ENCODE measurements at regions not wholly inside any gene's neighbourhood (a gene's known extent, or its start where the extent isn't known, plus 50 kb on each side); places are given as distances from the start of the nearest gene placed in this dataset.
"Not testable (repeated sequence)": the region's sequence is repeated elsewhere in the genome, so short reads cannot be mapped to it uniquely, and the experiment has no call there.

DNA sequence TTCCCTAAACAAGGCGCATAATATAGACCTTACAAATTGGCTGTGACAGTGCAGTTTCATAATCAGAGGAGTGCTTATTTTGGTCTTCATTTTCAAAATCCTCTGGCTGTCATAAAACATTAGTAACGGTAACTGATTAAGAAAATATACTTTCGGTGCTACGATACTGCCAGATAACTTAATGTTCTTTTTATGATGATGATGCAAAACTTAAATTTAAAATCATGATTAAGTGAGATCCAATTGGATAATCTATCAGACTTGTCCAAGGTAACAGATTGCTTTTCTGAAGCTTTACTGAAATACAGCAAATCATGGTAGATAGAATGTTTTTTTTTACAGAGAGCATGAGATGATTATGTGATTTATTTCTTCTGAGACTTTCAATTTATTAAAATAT is 364.2 kb upstream of the CNTN3 start:
- DNase-seq (ENCODE audit: low spot score) = no peak

DNA sequence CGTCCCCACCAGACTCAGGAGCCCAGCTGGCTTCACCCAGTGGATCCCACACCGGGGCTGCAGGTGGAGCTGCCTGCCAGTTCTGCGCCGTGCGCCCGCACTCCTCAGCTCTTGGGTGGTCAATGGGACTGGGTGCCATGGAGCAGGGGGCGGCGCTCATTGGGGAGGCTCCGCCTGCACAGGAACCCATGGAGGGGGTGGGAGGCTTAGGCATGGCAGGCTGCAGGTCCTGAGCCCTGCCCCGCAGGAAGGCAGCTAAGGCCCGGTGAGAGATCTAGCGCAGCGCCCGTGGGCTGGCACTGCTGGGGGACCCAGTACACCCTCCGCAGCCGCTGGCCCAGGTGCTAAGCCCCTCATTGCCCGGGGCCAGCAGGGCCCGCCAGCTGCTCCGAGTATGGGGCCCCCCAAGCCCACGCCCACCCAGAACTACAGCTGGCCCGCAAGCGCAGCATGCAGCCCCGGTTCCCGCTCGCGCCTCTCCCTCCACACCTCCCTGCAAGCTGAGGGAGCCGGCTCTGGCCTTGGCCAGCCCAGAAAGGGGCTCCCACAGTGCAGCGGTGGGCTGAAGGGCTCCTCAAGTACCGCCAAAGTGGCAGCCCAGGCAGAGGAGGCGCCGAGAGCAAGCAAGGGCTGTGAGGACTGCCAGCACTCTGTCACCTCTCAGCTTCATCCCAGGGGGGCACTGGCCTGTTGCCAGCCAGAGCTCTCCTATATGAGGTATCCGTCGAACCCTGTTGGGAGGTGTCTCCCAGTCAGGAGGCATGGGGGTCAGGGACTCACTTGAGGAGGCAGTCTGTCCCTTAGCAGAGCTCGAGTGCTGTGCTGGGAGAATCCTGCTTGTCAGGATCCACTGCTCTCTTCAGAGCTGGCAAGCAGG is 370.8 kb upstream of the CNTN3 start:
- not testable (repeated sequence) for DNase-seq (ENCODE audit: low spot score)

DNA sequence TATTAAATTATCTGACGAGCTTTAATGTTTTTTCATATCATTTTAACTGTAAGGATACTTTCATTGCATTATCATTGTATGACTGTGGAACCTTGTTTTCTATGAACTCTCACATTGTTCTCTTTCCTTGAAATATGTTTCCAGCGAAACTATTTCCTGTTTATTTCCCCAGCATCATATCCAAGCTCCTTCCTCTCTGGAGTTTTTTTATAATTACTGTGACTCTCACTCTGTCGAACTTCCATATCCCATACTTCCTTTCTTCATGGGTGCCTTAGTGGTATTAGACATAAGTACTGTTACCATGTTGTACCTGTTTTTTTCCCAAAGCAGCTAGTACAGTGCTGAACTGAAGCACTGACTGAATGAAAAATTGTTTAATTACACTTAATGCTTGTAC is 373.6 kb upstream of the CNTN3 start:
- no peak for DNase-seq (ENCODE audit: low spot score)

DNA sequence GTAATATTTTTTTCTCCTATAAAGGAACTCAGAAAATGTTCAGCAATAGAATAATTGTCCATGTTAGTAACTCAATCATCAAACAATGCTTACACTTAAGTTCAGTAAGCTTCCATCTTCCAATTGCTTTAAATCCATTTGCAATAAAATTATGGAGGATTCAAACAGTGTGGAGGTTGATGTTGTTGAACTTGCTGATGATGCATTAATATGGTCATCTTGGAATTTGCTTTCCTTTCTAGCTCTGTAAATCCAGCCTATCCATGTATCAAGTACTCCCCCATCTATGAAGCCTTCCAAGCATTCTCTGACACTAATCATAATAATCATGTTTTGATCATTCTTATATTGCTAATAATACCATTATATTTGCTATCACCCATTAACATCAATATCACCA is 378.4 kb upstream of the CNTN3 start:
- no peak for DNase-seq (ENCODE audit: low spot score)

DNA sequence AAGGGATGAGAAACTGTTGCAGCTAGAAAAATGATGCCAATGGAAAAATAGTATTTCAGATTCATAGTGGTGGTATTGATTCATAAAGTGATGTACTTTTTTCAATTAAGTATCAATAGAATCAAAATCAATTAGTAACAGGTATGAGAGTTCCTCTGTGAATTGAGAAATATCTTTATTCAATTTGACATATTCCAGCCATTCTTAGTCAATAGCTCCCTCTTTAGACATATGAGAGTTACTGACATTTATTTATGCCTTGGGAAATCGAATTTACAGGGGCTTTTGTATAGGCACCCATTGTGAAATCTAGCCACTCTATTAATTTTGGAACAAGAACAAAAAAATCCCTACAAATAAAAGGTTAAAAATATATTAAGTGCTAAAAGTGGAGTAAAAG is 386.9 kb upstream of the CNTN3 start:
- DNase-seq (ENCODE audit: low spot score) = no peak

DNA sequence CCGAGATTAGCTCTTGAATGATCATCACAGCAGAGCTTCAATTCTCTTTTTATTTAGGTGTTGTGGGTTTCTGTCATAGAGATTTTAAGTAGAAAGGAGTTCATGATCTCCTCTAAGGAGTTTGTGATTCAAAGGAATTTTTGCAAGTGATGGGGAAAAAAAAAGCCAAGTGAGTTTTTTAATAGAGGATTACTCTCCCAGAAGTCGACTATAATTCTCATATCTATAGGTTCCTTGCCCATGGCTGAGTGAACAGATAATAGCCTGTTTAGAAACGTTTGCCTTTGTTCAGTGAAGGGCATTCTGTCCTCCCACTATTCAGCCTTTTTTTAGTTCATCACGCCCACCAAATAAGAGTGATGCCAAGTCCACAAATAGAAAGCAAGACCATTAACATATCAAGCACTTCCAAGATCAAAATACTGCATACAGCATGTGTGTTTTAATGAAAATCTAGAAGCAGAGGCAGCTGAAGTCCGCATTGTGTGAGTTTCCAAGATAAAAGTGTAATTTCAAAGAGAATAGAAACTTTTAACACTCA is 398.4 kb upstream of the CNTN3 start:
- DNase-seq (ENCODE audit: low spot score) = no peak

DNA sequence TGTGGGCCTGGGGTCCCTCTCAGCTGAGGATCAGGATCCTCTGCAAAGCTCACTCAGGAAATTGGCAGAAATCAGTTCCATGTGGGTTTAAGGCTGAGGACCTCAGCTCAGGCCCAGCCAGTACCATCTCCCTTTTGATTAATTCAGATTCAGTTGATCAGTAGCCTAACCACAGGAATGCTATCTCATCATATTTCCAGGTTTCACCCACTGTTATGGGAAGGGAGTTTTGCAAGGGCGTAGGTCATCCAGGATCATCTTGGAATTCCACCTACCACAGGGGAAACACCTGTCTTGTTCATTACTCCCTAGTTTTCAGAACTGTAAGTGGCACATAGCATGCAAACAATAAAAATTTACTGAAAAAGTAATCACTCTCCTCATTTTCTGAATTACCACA is 399.5 kb upstream of the CNTN3 start:
- DNase-seq (ENCODE audit: low spot score) = no peak

DNA sequence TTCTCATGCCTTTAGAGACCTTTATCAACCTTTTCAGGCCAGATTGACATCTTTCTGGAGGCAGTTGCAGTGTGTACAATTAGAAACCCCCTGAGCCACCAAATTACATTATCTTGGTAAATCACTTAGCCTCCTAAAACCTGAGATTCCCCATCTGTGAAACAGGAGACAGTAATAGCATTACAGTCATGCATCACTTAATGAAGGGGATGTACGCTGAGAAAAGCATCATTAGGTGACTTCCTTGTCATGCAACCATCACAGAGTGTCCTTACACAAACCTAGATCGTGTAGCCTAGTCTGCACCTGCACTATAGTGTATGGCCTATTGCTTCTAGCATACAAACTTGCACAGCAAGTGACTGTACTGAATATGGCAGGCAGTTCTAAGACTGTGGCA is 400.8 kb upstream of the CNTN3 start:
- DNase-seq (ENCODE audit: low spot score) = no peak

DNA sequence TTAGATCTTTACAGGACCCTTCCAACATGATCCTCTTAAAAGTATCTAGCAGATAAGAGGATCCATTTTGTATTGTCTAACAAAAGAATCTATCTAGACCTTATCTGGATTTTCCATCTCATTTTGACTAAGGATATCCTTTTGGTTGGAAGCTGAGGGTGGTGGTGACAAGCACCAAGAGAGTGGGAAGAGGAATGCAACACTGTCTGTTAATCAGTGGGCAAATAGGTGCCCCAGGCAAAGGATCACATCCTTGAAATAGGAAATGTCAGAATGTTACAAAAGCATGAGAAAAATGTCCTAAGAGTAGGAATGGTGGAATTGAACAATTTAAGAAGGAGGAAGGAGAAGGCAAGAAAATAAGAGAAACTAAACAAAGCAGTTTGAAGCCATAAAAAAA is 420.7 kb upstream of the CNTN3 start:
- DNase-seq (ENCODE audit: low spot score) = no peak

DNA sequence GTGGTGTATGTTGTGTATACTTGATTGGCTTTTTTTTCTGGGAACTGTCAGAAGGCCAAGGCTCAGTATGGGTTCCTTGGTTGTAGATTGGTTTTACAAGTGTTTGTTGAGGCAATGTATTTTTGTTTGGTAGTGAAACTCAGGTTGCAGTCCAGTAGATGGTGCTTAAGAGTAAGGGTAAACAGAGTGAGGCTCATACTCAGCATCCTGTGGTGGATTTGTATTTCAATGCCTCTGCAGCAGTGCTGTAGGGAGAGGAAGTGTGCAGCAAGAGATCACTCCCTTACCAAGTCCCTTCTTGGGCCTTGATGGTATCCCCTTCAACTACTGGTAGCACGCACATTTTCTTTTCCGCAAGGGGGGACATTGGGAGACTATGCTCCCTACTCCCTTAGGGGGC is 428.5 kb upstream of the CNTN3 start:
- no peak for DNase-seq (ENCODE audit: low spot score)

DNA sequence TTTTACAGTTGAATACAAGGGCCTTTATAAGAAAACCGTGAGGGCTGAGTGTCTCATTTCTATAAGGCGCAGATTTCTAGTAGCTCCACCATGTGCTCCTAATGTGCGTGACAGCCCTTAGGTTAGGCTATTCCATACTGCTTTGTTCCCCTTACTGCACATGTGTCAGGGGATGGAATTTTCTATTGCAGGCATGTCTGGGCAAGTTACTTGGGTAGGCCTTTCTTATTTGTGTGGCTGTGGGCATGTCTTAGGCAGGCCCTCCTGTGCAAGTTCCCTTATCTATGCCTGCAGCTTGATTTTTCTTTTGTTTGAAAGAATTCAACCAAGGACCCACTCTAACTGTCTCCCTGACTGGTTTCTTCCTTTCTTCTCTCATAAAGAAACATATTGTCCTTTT is 434.2 kb upstream of the CNTN3 start:
- DNase-seq (ENCODE audit: low spot score) = no peak

DNA sequence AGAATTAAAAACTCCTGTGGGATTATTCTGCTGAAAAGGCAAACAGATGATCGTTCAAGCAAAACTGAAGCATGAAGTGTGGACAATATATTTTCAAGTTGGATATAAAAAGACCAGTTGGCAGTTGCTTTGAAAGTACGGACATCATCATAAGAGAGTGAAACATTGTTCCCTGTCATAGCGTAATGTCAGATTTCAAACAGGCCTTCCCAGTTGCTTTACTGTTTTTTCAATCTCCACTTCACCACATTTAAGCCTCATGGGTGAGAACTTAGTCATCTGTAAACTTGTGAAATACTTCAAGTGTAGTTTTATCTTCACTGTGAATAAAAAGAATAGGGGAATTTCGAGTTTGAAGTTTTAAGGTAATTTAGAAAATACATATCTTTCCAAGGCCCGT is 435.1 kb upstream of the CNTN3 start:
- no peak for DNase-seq (ENCODE audit: low spot score)

DNA sequence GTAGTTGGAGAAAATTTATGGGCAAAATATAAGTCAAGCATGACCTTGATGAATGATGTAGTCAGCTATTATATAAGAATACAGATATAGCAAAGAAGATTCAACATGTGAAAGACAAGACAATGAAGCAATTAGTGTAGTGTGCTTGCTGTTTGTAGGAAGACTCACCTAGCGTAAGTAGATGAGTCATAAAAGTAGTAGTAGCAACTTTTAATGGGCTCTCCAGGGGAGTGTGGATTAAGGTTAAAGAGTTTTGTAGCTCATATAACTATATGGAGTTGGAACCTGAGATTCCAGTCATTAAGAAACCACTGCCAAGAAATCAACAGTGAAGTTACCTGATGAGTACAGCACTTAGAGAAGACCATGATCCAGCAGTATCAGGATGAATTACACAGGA is 444.7 kb upstream of the CNTN3 start:
- no peak for DNase-seq (ENCODE audit: low spot score)

DNA sequence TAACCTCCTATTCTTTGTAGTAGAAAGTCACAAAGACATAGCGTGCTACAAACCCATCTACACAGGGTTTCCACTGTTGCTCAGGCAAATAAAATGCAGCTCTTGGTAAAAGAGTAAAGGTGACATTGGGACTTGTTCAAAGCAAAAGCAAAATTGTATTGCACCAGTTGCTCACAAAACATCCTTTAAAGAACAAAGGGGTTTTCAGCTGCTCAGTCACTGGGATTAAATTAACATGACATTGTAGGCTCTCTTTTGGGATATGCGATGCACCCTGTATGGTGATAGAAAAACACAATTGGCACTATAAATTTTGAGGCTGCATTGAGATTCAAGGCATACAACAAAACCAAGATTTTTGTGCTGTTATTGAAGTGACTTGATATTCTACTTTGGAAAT is 447.3 kb upstream of the CNTN3 start:
- no peak for DNase-seq (ENCODE audit: low spot score)

DNA sequence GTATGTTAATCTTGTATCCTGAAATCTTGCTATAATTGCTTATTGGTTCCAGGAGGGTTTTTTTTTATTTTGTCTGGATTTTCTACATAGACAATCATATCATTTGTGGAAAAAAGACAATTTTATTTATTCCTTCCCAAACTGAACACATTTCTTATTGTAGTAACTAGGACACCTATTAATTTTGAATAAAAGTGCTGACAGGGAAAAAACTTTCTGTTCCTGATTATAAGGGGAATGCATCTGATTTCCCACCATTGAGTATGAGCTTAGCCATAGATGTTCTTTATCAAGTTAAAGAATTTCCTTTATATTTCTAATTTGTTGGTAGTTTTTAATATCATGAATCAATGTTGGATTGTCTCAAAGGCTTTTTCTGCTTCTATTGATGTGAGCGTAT is 460.7 kb upstream of the CNTN3 start:
- DNase-seq (ENCODE audit: low spot score) = no peak

DNA sequence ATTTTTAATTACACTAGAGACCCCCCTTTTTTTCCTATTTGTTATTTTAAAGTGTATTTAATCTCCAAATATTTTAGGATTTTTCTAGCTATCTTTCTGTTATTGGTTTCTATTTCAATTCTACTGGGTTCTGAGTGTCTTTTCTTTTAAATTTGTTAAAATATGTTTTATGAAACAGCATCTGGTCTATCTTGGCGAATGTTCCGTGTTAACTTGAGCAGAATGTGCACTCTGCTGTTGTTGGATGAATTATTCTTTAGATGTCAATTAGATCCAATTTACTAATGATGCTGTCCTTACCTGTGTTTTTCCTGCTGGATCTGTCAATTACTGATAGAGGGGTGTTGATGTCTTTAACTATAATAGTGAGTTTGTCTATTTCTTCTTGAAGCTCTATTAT is 462.0 kb upstream of the CNTN3 start:
- no peak for DNase-seq (ENCODE audit: low spot score)

DNA sequence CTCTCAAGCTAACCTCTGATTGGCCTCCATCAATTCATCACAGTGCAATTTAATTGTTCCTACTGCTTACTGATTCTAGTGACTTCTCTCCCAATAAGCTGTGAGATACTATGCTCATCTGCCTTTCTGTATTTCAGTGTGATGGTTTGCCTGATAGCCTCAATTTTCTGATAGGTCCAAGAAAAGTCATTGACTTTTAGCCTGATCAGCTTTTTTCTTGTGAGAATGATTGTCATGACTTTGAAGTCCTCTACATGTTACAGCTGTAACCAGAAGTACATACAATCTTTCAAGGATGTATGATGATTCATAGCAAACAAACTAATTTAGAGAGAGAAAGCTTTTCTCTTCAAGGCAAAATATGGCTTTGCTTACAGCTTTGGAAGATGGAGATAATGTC is 463.8 kb upstream of the CNTN3 start:
- DNase-seq (ENCODE audit: low spot score) = no peak

DNA sequence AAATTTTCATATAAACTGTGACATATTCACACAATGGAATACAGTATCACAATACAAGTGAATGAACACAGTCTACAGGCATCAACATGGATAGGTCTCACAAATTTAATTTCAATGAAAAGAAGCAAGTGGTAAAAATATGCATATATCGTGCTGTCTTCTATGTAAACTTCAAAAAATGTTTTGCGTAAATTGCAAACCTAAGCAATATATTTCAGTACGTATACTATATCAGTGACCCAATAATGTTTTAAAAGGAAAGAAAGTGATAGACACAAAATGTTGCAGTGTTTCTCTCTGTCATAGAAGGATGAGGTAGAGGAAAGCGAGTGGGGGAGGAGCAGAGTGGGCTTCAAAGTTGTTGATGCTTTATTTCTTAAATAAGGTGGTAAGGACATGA is 468.4 kb upstream of the CNTN3 start:
- no peak for DNase-seq (ENCODE audit: low spot score)

DNA sequence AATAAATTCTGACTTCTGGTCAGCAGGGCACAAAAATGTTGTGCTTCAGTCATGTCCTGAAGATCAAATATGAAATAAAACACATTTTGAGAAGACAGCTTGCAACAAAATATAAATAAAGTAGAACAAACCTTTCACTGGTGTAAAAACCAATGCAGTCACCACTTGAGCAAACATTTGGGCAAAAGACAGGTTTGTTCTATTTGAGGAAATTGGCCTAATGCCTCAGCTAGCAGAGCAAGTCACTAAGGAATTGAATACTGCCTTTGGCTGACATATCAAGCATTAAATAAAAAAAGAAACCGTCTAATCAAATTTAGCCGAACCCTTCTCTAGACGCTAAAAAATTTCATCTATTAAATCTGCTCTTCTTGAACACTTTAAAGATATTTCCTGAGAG is 475.4 kb upstream of the CNTN3 start:
- no peak for DNase-seq (ENCODE audit: low spot score)

DNA sequence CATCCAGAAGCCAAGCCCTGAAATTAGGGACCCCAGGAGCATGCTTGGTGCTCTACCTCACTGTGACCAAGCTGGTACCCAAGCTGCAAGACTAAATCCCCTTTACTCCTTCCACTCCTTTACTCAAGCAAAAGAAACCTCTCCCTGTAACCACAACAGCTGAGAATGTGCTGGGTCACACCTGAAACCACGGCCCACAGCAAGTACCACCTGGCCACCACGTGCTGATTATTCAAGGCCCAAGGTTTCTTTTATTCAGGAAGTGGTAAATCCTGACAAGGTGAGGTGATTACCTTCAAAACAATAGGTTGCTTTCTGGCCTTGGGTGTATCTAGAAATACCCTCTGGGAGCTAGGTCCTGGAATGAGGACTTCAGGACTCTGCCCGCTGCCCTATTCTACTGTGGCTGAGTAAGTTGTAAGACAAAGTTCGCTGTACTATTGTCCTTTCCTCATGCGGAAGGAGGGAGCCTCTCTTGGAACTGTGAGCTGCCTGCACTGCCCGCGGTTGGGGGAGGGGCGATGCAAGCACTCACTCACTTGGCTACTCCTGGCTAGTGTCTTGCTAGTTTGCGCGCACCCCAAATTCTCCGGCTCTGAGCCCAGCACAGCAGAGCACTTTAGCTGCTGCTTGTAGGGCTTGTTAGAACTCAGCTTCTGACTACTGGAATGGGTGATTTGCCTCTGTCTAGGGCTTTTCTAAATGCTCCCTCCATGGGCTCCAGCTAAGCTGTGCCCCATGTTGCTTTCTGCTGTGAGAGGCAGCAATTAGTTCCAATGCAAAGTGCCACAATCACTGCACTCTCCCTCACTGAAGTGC is 487.1 kb upstream of the CNTN3 start:
- peak; percentile 60 for DNase-seq (ENCODE audit: low spot score)

DNA sequence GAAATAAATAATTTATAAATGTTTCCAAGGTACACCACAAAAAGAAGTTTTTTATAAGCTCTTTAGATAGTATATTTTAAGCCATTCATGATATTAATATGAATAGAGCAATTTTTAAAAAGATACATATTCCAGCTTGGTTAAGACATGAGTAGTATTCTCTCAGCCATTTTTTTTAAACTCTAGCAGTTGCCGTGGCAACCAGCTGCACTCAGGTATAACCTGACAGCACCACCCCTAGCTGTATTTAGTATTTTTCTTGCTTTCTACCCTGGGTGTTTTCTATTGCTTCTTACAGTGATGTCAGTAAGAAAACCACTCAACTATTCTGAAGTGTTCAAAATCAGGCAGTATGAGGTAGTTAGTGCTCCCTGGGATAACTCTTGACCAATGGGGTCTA is 496.3 kb upstream of the CNTN3 start:
- no peak for DNase-seq (ENCODE audit: low spot score)

DNA sequence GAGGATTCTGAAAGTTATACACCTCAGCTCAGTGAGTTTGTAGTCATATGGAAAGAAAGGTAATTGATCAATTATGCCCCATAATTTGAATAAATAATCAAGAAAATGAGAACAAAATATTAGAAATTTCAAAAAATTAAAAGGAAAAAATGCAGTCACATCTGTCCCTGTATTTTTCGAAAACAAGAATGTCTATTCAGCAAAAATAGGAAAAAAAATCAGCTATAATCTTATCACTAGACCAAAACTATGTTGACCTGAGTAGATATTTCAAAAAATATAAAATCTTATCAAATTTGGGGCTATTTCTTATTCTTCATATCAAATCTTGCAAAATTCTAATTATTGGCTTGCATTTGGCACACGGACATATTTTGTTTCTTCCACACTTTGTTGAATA is 501.2 kb upstream of the CNTN3 start:
- no peak for DNase-seq (ENCODE audit: low spot score)

DNA sequence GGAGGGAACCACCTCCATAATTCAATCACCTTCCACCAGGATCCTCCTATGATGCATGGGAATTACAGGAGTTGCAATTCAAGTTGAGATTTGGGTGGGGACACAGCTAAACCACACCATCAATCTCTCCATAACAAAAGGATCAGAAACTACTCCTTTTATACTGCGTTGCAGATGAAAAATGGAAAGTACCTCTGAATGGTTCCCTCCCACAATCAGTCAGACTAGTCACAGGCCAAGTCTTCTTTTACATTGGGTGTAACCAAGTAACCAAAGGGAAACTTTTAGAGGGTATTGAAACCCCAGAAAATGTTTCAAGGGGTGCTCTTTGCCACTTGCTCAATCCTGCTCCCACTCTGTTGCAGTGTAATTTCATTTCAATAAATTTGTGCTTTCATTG is 504.3 kb upstream of the CNTN3 start:
- DNase-seq (ENCODE audit: low spot score) = no peak
